Adipose tissue (tissue), 3 donors: ENCODE measurements at regions not wholly inside any gene's neighbourhood (a gene's known extent, or its start where the extent isn't known, plus 50 kb on each side); places are given as distances from the start of the nearest gene placed in this dataset.
"Not testable (repeated sequence)": the region's sequence is repeated elsewhere in the genome, so short reads cannot be mapped to it uniquely, and the experiment has no call there.

Source experiments
- H3K27ac ChIP-seq: one replicate; pipeline ENCODE4 v1.5.1; 2013; ENCODE audit warnings: low read depth, low read length
- WGBS, 3 donors: extraction: QIAGEN DNeasy Blood & Tissue Kit; methylation state at CpG; one replicate each; pipeline ENCODE4 v1.1.7; 2013; 5-methylcytosine and 5-hydroxymethylcytosine counted together
- donor health status: healthy with polysubstance abuse.
- donor health status: Bipolar disorder and iron deficiency.
- donor health status: healthy.

GRCh38 chr11:69899957-69900821, 81.0 kb upstream of the FGF3 start:
- WGBS, 3 donors = 51 to 59% (median 55%) methylated on average over 9 of the region's 9 CpGs
- no peak overlapping the region for H3K27ac ChIP-seq

- not testable (repeated sequence) for H3K27ac ChIP-seq
- 48 to 56% (median 51%) methylated on average over 5 of the region's 5 CpGs for WGBS, 3 donors
Observed at GRCh38 chr11:69900822-69901302, 81.6 kb upstream of the FGF3 start.

- 82 to 88% (median 85%) methylated on average over 12 of the region's 12 CpGs for WGBS, 3 donors
- no peak overlapping the region for H3K27ac ChIP-seq
Observed at GRCh38 chr11:69902337-69902736, 83.1 kb upstream of the FGF3 start.

GRCh38 chr11:69903211-69903610, 84.0 kb upstream of the FGF3 start:
- no peak overlapping the region for H3K27ac ChIP-seq
- 71 to 78% (median 72%) methylated on average over 8 of the region's 8 CpGs for WGBS, 3 donors

DNA sequence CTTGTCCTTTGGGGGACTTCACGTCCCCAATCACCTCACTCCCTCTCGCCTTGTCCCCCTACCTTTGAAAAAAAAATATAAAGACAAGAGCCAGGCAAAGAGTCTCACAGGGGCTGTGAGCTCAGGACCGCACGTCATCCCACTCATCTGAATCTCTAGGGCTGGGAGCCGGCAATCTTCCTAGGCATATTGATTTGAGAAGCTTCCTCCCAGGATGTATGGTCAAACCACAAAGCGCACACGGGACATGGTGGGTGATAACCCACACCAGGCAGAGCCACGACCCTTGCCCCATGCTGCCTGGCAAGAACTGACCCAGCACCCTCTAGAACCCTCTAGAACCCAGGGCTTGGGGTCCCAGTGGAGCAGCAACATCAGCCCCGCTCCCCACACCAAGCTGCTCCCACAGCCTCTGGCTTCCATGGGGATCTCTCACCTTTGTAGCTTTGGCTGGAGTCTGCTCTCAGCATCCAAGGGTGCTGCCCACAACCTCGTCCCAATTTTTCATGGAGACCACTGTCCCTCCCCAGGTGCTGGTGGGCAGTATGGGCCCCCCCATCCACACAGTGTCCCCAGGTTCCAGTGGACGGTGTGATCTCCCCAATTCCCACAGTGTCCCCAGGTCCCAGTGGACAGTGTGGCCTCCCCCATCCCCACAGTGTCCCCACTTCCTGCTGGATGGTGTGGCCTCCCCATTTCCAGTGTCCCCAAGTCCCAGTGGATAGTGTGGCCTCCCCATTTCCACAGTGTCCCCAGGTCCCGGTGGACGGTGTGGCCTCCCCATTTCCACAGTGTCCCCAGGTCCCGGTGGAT, 85.2 kb upstream of the FGF3 start:
- WGBS, 3 donors = 59 to 65% (median 64%) methylated on average over 14 of the region's 14 CpGs
- no peak overlapping the region for H3K27ac ChIP-seq

DNA sequence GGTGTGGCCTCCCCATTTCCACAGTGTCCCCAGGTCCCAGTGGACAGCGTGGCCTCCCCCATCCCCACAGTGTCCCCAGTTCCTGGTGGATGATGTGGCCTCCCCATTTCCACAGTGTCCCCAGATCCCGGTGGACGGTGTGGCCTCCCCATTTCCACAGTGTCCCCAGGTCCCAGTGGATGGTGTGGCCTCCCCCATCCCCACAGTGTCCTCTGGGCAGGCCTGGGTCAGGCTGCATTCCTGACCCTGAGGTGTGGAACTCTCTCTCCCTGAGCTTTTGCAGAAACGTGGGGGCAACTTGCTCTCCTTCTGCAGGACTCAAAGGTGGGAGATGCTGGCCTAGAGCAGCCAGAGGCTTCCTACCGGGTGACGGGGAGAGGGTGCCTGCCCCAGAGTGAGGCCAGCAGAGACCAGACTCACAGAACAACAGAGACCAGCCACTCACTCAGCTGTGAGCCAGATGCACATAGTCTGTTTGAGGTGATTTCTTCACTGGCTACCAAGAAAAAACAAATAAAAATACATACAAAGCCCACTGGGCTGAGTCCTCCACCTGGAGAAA, 85.8 kb upstream of the FGF3 start:
- WGBS, 3 donors = 76 to 83% (median 83%) methylated on average over 6 of the region's 6 CpGs
- H3K27ac ChIP-seq = no peak overlapping the region

- H3K27ac ChIP-seq = no peak overlapping the region
- 54 to 60% (median 56%) methylated on average over 12 to 13 of the region's 13 CpGs for WGBS, 3 donors
Observed at GRCh38 chr11:69905611-69906452, 86.6 kb upstream of the FGF3 start.

DNA sequence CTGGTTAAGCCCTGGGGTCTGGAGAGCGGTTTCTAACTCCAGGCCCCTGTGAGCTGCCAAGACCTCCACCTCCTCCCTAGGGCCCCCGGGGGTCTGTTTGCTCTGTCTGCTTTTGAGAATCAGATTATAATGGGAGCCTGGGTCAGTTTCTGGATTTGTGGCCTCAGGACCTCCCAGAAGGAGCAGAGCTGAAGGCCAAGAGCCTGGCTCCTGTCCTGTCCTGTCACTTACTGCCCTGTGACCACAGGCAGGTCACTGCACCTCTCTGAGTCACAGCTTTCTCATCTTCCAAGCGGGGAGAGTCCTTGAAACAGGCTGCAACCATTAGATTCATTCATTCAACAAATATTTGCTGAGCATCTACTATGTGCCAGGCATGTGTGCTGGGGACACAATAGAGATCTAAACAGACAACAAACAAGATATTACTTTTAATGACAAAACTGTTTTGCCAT, 87.3 kb upstream of the FGF3 start:
- WGBS, 3 donors = 64 to 76% (median 67%) methylated on average over 3 of the region's 3 CpGs
- H3K27ac ChIP-seq = no peak overlapping the region

DNA sequence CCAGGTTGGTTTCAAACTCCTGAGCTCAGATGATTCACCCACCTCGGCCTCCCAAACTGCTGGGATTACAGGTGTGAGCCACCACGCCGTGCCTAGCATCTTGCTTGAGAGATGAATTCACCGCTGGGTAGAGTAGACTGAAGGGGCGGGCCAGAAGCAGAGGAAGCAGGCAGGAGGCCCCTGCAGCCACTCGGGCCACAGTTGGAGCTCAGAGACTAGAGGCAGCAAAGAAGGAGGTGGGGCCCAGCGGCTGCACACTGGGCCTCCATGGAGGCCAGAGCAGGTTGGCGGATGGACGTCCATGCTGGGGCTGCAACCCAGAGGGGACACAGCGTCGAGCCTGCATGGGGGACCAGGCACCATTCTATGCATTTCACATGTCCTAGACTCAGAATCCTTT, 88.4 kb upstream of the FGF3 start:
- WGBS, 3 donors = 87 to 92% (median 90%) methylated on average over 8 to 11 of the region's 11 CpGs
- no peak overlapping the region for H3K27ac ChIP-seq

DNA sequence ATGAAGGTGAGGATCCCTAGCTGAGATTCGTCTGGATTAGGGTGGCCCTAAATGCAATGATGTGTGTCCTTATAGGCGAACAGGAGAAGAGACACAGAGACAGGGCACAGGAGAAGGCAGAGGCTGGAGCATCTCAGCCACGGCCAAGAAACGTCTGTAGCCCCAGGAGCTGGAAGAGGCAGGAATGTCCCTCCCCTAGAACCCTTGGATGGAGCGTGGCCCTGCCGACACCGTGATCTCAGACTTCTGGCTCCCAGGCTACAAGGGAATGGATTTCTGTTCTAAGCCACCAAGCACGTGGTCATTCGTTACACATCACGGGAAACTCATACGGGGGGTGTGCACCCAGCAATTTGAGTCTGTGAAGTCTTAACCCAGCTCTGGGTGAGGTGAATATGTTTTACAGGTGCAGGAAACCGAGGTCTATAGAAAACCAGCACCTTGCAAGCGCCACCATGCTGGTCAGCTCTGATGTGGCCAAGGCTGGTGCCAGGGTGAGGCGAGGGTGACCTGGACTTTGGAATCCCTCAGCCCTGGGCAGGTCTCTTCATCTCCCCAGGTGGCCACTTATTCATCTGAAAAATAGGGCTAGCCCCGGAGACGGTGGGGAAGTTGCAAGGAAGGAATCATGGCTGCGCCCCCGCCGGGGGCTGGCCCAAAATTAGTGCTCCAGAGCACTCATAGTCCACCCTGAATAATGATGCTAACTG, 89.5 kb upstream of the FGF3 start:
- H3K27ac ChIP-seq = no peak overlapping the region
- 64 to 73% (median 69%) methylated on average over 19 of the region's 19 CpGs for WGBS, 3 donors

DNA sequence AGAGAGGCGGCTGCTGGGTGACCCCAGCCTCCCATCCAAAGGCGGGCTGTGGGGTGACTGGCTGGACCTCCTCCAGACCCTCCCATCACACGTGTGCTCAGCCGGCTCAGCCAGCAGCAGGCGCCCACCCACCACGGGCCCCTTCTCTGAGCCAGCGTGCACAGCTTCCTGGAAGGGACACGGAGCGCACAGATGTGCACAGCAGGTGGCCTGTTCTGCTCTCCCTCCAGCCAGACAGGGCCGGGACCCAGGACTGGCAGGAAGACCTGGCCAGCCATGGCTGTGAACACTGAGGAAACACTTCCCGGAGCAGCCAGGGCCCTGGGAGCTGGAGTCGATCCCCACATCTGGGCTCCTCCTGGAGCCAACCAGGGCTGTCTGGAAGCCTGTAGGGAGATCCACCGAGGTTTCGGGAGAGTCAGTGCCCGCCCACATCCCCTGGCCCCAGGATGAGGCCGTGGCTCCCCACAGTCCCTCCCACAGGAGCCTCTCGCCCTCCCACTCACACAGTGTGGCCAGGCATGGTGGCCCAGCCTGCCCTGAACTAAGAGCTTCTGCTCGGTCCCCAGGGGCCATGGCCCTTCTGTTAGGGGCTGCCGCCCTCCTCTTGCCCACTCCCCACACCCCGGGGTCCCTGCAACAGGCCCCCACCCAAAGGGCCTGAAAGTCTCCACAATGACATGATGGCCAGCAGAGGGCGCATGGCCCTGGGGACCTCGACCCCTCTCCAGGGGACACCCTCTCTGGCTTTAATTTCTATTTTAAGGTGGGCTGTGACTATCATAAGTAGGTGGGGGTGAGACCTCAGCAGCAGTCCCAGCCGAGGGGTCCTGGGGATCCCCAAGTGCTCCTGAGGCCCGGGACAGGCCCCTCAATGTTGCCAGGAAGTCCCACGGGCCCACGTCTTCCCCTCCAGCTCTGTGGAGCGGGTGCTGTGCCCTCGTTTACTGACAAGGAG, 90.6 kb upstream of the FGF3 start:
- no peak overlapping the region for H3K27ac ChIP-seq
- 40 to 43% (median 40%) methylated on average over 28 of the region's 28 CpGs for WGBS, 3 donors

- 70 to 76% (median 74%) methylated on average over 17 of the region's 17 CpGs for WGBS, 3 donors
- H3K27ac ChIP-seq = no peak overlapping the region
Observed at GRCh38 chr11:69910519-69911309, 91.5 kb upstream of the FGF3 start.

DNA sequence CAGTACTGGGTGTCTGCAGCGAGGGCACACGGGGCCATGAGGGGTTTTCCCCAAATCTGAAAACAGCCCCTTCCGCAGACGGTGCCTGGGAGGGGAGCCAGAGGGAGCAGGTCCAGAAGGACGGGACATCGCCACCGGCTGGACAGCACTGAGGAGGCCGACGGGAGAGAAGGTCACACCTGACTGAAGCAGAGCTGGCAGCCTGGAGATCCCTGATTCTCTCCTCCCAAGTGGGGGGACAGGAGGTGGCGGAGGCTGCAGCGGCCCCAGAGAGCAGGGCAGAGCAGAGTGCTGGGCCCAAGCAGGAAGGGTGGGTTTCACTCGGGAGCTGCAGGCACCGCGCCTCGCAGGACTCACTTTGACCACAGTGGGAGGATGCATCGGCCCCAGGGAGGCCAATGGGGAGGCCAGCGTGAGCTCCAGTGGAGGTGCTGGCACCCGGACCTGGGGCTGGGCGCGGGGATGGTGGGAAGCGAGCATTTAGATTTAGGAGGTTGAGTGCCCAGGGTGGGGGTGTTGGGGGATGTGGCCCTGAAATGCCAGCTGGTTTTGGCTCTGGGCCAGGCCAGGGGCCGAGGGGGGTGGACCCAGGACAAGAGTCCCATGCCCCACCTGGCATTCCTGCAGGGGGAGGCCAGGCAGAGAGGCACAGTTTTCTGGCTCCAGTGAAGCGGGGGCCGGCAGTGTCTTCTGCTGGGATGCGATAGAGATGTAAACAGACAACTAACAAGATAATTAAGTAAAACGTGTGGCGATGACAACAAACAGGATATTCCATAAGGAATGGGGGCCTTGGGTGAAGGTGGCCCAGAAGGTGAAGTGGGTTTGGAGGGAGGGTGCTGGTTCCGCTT, 92.3 kb upstream of the FGF3 start:
- no peak overlapping the region for H3K27ac ChIP-seq
- 58 to 75% (median 66%) methylated on average over 28 of the region's 28 CpGs for WGBS, 3 donors

- H3K27ac ChIP-seq = no peak overlapping the region
- 79 to 82% (median 80%) methylated on average over 22 of the region's 22 CpGs for WGBS, 3 donors
Observed at GRCh38 chr11:69912161-69912910, 93.1 kb upstream of the FGF3 start.
